HCT116 (cell line): ENCODE measurements at regions not wholly inside any gene's neighbourhood (a gene's known extent, or its start where the extent isn't known, plus 50 kb on each side); places are given as distances from the start of the nearest gene placed in this dataset.

ENCODE experiments used
- ATF3 ChIP-seq: IDR thresholded peaks from 2 replicates; pipeline ENCODE4 v1.6.1; 2012
- CBX3 ChIP-seq: IDR thresholded peaks from 2 replicates; pipeline ENCODE4 v1.6.1; 2012; ENCODE audit warnings: low read depth
- CTCF ChIP-seq, 3 experiments: fragments of 200-600 bp in 1 of 3; sonication (generic) in 1 of 3; IDR thresholded peaks in 2 of 3; conservative IDR thresholded peaks in 1 of 3; 2 replicates each; pipeline ENCODE4 v1.5.1; 2012 to 2017; ENCODE audit warnings: low read depth in 2 of 3, low read length in 2 of 3, antibody characterized with exemption in 1 of 3, borderline replicate concordance in 1 of 3, control low read depth in 1 of 3, mild to moderate bottlenecking in 1 of 3, mixed read lengths in 1 of 3, mixed run types in 1 of 3, moderate library complexity in 1 of 3; ENCODE audit not compliant: insufficient read depth in 1 of 3
- EZH2 ChIP-seq: fragments of 200-600 bp; sonication (generic); IDR thresholded peaks from 2 replicates; pipeline ENCODE4 v1.6.1; 2017; ENCODE audit warnings: antibody characterized with exemption, mixed run types
- FOSL1 ChIP-seq: IDR thresholded peaks from 2 replicates; pipeline ENCODE4 v1.6.1; 2012; ENCODE audit warnings: low read depth
- POLR2A ChIP-seq: IDR thresholded peaks from 2 replicates; pipeline ENCODE4 v1.7.0; 2011; ENCODE audit warnings: borderline replicate concordance; ENCODE audit not compliant: insufficient read depth, insufficient read length; ENCODE audit errors: extremely low read depth
- REST ChIP-seq: IDR thresholded peaks from 2 replicates; pipeline ENCODE4 v1.6.1; 2012; ENCODE audit warnings: low read depth
- YY1 ChIP-seq: IDR thresholded peaks from 2 replicates; pipeline ENCODE4 v1.6.1; 2011; ENCODE audit warnings: low read length, low read depth, moderate library complexity, mild to moderate bottlenecking; ENCODE audit not compliant: insufficient replicate concordance; ENCODE audit errors: extremely low read depth

GRCh38 chrX:129347291-129347690 lies 176.0 kb downstream of the SMARCA1 start:
- peak in 2 of 3 experiments; percentile 46 to 47; a peak in 4 of 6 replicates for TF ChIP-seq CTCF (IDR thresholded peaks at IDR 0.05 in 2 of 3, conservative IDR thresholded peaks at IDR 0.05 in 1 of 3; ENCODE audit: borderline replicate concordance in 1 of 3, insufficient read depth in 1 of 3, low read depth in 2 of 3, low read length in 2 of 3)
- TF ChIP-seq POLR2A: no peak
- no peak for TF ChIP-seq EZH2
- TF ChIP-seq YY1: no peak
- TF ChIP-seq REST: no peak
- TF ChIP-seq FOSL1: no peak
- no peak for TF ChIP-seq CBX3
- no peak for TF ChIP-seq ATF3
